Lower lobe of right lung (tissue), 2 donors: ENCODE measurements at regions not wholly inside any gene's neighbourhood (a gene's known extent, or its start where the extent isn't known, plus 50 kb on each side); places are given as distances from the start of the nearest gene placed in this dataset.
A peak's percentile ranks its signal among the peaks of the same experiment; 100 is the strongest.

Experiments used
- ATAC-seq, 2 donors: fragments of 200-7000 bp; cut with Tn5 transposase; one replicate each; pipeline ENCODE4 v1.9.1; 2020 to 2022; ENCODE audit warnings: mild to moderate bottlenecking in 2 of 2, moderate library complexity in 2 of 2
- DNase-seq: peaks from one replicate; pipeline ENCODE4 v3.0.0-alpha.2; 2020
- H3K27ac ChIP-seq: fragments of 200-600 bp; one replicate; pipeline ENCODE4 v1.8.0; 2022
- H3K27me3 ChIP-seq: fragments of 200-600 bp; one replicate; pipeline ENCODE4 v1.8.0; 2022; ENCODE audit warnings: low read depth
- H3K36me3 ChIP-seq: fragments of 200-600 bp; one replicate; pipeline ENCODE4 v1.8.0; 2022; ENCODE audit warnings: mild to moderate bottlenecking
- H3K4me1 ChIP-seq: fragments of 200-600 bp; one replicate; pipeline ENCODE4 v1.8.0; 2022
- H3K4me3 ChIP-seq: fragments of 200-600 bp; one replicate; pipeline ENCODE4 v1.8.0; 2022; ENCODE audit warnings: mild to moderate bottlenecking
- H3K9me3 ChIP-seq: fragments of 200-600 bp; one replicate; pipeline ENCODE4 v1.8.0; 2022
- CTCF ChIP-seq: fragments of 200-600 bp; IDR thresholded peaks from one replicate; pipeline ENCODE4 v1.8.0; 2022; ENCODE audit warnings: antibody characterized with exemption, mild to moderate bottlenecking
- intact Hi-C: fragments of 100-400 bp; cut with DNase I; formaldehyde crosslinking; loops from one replicate; pipeline ENCODE4 v1.11.0; 2022
- donor health status: DM: no; HTN: yes; CAD: no; lungs with severe emphysema.

GRCh38 chr14:104320611-104321086, 182.3 kb downstream of the KIF26A start:
- intact Hi-C loops = no loop called here
- Histone ChIP-seq H3K9me3 (no peaks in the 10 kb centered on the region), H3K4me3 (no peak overlapping the region), H3K36me3 (no peaks in the 10 kb centered on the region), H3K4me1 (no peaks in the 10 kb centered on the region), H3K27me3 (peaks cover 28% of the 10 kb centered on the region), H3K27ac (no peak overlapping the region)
- ATAC-seq (no peak), DNase-seq (peak; percentile 29)
- no peak for TF ChIP-seq CTCF

- H3K4me3 ChIP-seq = no peak overlapping the region
- intact Hi-C loops = no loop called here
- no peaks in the 10 kb centered on the region for H3K9me3 ChIP-seq
- no peak for TF ChIP-seq CTCF
- H3K27ac ChIP-seq = no peak overlapping the region
- ATAC-seq = no peak
- peaks cover 28% of the 10 kb centered on the region for H3K27me3 ChIP-seq
- DNase-seq = peak; percentile 29
- no peaks in the 10 kb centered on the region for H3K4me1 ChIP-seq
- H3K36me3 ChIP-seq = no peaks in the 10 kb centered on the region
Observed at GRCh38 chr14:104321088-104321801, 182.9 kb downstream of the KIF26A start.

GRCh38 chr14:104321802-104322130, 183.4 kb downstream of the KIF26A start:
- Histone ChIP-seq H3K27ac (no peak overlapping the region), H3K4me1 (no peaks in the 10 kb centered on the region), H3K27me3 (peaks cover 28% of the 10 kb centered on the region), H3K36me3 (no peaks in the 10 kb centered on the region), H3K9me3 (no peaks in the 10 kb centered on the region), H3K4me3 (no peak overlapping the region)
- intact Hi-C loops = no loop called here
- TF ChIP-seq CTCF = no peak
- DNase-seq = peak; percentile 42
- ATAC-seq = no peak

- DNase-seq (no peak), ATAC-seq (no peak)
- no peak overlapping the region for H3K4me3 ChIP-seq
- no peak for TF ChIP-seq CTCF
- no peaks in the 10 kb centered on the region for H3K9me3 ChIP-seq
- H3K27ac ChIP-seq = no peak overlapping the region
- intact Hi-C loops = no loop called here
- peaks cover 28% of the 10 kb centered on the region for H3K27me3 ChIP-seq
- H3K4me1 ChIP-seq = no peaks in the 10 kb centered on the region
- H3K36me3 ChIP-seq = no peaks in the 10 kb centered on the region
Observed at GRCh38 chr14:104322531-104323366, 184.4 kb downstream of the KIF26A start.

GRCh38 chr14:104323551-104324175, 185.3 kb downstream of the KIF26A start:
- no peaks in the 10 kb centered on the region for H3K36me3 ChIP-seq
- no peak overlapping the region for H3K27ac ChIP-seq
- H3K27me3 ChIP-seq = peaks cover 28% of the 10 kb centered on the region
- intact Hi-C loops = no loop called here
- ATAC-seq = no peak
- TF ChIP-seq CTCF = no peak
- DNase-seq = no peak
- H3K4me3 ChIP-seq = no peak overlapping the region
- H3K9me3 ChIP-seq = no peaks in the 10 kb centered on the region
- H3K4me1 ChIP-seq = no peaks in the 10 kb centered on the region
